ENCODE measurements at regions not wholly inside any gene's neighbourhood (a gene's known extent, or its start where the extent isn't known, plus 50 kb on each side); places are given as distances from the start of the nearest gene placed in this dataset.

DNA sequence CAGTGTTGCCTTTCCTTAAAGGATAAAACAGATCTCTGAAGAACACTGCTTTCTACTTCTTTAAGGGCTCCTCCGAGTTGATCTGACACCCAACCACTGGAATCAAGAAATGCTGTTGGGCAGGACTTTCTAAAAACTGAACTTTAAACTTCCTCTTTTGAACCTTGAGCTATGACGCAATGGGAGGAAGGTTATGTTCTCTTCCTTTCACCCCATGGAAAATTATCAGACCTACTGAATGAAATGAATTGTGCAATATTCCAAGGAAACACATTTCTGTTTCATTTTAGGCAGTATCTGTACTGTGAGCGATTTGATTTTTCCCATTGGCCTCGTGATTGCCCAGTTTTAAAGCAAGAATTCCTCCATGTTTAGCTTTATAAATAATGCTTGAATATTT lies 206.0 kb upstream of the PRR16 start:
- intact Hi-C loops (cut with micrococcal nuclease) = no loop called here
- H3K4me3 Mint-ChIP-seq = no peak overlapping the region
- H3K36me3 ChIP-seq (replicated peaks in 1 of 2; ENCODE audit: control extremely low read depth in 1 of 2, control insufficient read depth in 1 of 2, extremely low read depth in 1 of 2, insufficient read depth in 2 of 2, low read length in 1 of 2) = no peaks in the 10 kb centered on the region
- H3K27me3 Mint-ChIP-seq = no peaks in the 10 kb centered on the region
- no peaks in the 10 kb centered on the region for H3K9me3 ChIP-seq (ENCODE audit: control extremely low read depth in 1 of 3, control insufficient read depth in 2 of 3, insufficient read depth in 1 of 3, low read length in 2 of 3)
- CTCF ChIA-PET = no interaction called here
- no peaks in the 10 kb centered on the region for H3K79me2 ChIP-seq (ENCODE audit: control insufficient read depth, insufficient read depth, low read length)
- H4K20me1 ChIP-seq (ENCODE audit: control insufficient read depth, insufficient read depth, low read length, poor library complexity, severe bottlenecking) = no peaks in the 10 kb centered on the region
- no peak overlapping the region for H3K9ac ChIP-seq (ENCODE audit: low read length)
- H3K27ac Mint-ChIP-seq = no peak overlapping the region
- no peaks in the 10 kb centered on the region for H3K27me3 ChIP-seq (replicated peaks in 1 of 4; ENCODE audit: control extremely low read depth in 1 of 4, control insufficient read depth in 3 of 4, insufficient read depth in 4 of 4, low read length in 3 of 4)
- no peak overlapping the region for H2AFZ ChIP-seq (ENCODE audit: insufficient read depth, low read depth, low read length, poor library complexity, severe bottlenecking)
- H3K27ac ChIP-seq (ENCODE audit: low read length in 2 of 2) = no peak overlapping the region
- no peak overlapping the region for H3K4me3 ChIP-seq (ENCODE audit: control extremely low read depth in 1 of 5, extremely low read depth in 1 of 5, insufficient read depth in 1 of 5, low read depth in 2 of 5, low read length in 4 of 5)
- no peak overlapping the region for H3K4me2 ChIP-seq (replicated peaks; ENCODE audit: low read depth, low read length, poor library complexity, severe bottlenecking)
- POLR2A ChIA-PET = no interaction called here
- no peak for DNase-seq
- no peaks in the 10 kb centered on the region for H3K9me3 Mint-ChIP-seq (ENCODE audit: insufficient read depth)
- WGBS (ENCODE audit: insufficient coverage) = no CpG with 5 or more reads among the region's 4 CpGs
- TF ChIP-seq, protein P1, sequence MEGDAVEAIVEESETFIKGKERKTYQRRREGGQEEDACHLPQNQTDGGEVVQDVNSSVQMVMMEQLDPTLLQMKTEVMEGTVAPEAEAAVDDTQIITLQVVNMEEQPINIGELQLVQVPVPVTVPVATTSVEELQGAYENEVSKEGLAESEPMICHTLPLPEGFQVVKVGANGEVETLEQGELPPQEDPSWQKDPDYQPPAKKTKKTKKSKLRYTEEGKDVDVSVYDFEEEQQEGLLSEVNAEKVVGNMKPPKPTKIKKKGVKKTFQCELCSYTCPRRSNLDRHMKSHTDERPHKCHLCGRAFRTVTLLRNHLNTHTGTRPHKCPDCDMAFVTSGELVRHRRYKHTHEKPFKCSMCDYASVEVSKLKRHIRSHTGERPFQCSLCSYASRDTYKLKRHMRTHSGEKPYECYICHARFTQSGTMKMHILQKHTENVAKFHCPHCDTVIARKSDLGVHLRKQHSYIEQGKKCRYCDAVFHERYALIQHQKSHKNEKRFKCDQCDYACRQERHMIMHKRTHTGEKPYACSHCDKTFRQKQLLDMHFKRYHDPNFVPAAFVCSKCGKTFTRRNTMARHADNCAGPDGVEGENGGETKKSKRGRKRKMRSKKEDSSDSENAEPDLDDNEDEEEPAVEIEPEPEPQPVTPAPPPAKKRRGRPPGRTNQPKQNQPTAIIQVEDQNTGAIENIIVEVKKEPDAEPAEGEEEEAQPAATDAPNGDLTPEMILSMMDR (IDR thresholded peaks at IDR 0.05) = no peak
- TF ChIP-seq EZH2 (IDR thresholded peaks at IDR 0.05; ENCODE audit: borderline replicate concordance, insufficient read depth, low read depth, low read length, poor library complexity, severe bottlenecking) = no peak
- H3K4me1 ChIP-seq (ENCODE audit: control insufficient read depth in 2 of 2, insufficient read depth in 2 of 2, low read length in 2 of 2) = no peaks in the 10 kb centered on the region
- no peak for ATAC-seq (ENCODE audit: low read depth)
- no peaks in the 10 kb centered on the region for H3K4me1 Mint-ChIP-seq

DNA sequence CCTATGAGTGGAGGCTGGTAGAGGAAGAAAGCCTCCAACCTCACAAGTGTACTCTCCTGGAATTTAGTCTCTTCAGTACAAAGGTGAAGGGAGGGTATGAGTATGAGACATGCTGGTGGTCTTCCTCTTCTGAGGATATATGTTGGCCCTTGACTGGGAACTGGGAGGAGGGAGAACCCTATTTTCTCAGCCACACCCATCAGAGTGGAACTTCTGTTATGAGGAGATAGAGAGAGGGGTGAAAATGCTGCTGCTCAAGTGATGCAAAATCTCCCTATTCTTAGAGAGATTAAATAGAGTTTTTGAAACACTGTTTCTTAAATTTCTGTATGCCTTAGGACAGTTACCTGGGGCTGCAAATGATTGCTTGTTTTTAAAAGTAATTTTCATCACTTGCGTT lies 203.4 kb upstream of the PRR16 start:
- no peaks in the 10 kb centered on the region for H3K4me1 Mint-ChIP-seq
- Histone ChIP-seq H3K9me3 (ENCODE audit: control extremely low read depth in 1 of 3, control insufficient read depth in 2 of 3, insufficient read depth in 1 of 3, low read length in 2 of 3) (no peaks in the 10 kb centered on the region), H3K36me3 (replicated peaks in 1 of 2; ENCODE audit: control extremely low read depth in 1 of 2, control insufficient read depth in 1 of 2, extremely low read depth in 1 of 2, insufficient read depth in 2 of 2, low read length in 1 of 2) (no peaks in the 10 kb centered on the region), H3K4me2 (replicated peaks; ENCODE audit: low read depth, low read length, poor library complexity, severe bottlenecking) (no peak overlapping the region), H3K4me3 (ENCODE audit: control extremely low read depth in 1 of 5, extremely low read depth in 1 of 5, insufficient read depth in 1 of 5, low read depth in 2 of 5, low read length in 4 of 5) (no peak overlapping the region), H4K20me1 (ENCODE audit: control insufficient read depth, insufficient read depth, low read length, poor library complexity, severe bottlenecking) (no peaks in the 10 kb centered on the region), H3K9ac (ENCODE audit: low read length) (no peak overlapping the region), H2AFZ (ENCODE audit: insufficient read depth, low read depth, low read length, poor library complexity, severe bottlenecking) (no peak overlapping the region), H3K4me1 (ENCODE audit: control insufficient read depth in 2 of 2, insufficient read depth in 2 of 2, low read length in 2 of 2) (no peaks in the 10 kb centered on the region), H3K27ac (ENCODE audit: low read length in 2 of 2) (no peak overlapping the region), H3K79me2 (ENCODE audit: control insufficient read depth, insufficient read depth, low read length) (no peaks in the 10 kb centered on the region), H3K27me3 (replicated peaks in 1 of 4; ENCODE audit: control extremely low read depth in 1 of 4, control insufficient read depth in 3 of 4, insufficient read depth in 4 of 4, low read length in 3 of 4) (no peaks in the 10 kb centered on the region)
- ATAC-seq (ENCODE audit: low read depth) (no peak), DNase-seq (no peak)
- TF ChIP-seq, protein P1 (IDR thresholded peaks at IDR 0.05) = no peak
- TF ChIP-seq EZH2 (IDR thresholded peaks at IDR 0.05; ENCODE audit: borderline replicate concordance, insufficient read depth, low read depth, low read length, poor library complexity, severe bottlenecking) = no peak
- ChIA-PET CTCF (no interaction called here), POLR2A (no interaction called here)
- no CpG with 5 or more reads among the region's 1 CpG for WGBS (ENCODE audit: insufficient coverage)
- intact Hi-C loops (cut with micrococcal nuclease) = no loop called here
- no peak overlapping the region for H3K4me3 Mint-ChIP-seq
- H3K9me3 Mint-ChIP-seq (ENCODE audit: insufficient read depth) = no peaks in the 10 kb centered on the region
- no peak overlapping the region for H3K27ac Mint-ChIP-seq
- no peaks in the 10 kb centered on the region for H3K27me3 Mint-ChIP-seq

All from B cell (primary cell).